Mucosa of descending colon (tissue), 3 donors: ENCODE measurements at regions not wholly inside any gene's neighbourhood (a gene's known extent, or its start where the extent isn't known, plus 50 kb on each side); places are given as distances from the start of the nearest gene placed in this dataset.

Source experiments
- ATAC-seq: fragments of 200-7000 bp; cut with Tn5 transposase; one replicate; pipeline ENCODE4 v1.9.1; 2020; ENCODE audit warnings: mild to moderate bottlenecking, moderate library complexity
- DNase-seq, 3 donors: peaks; one replicate each; pipeline ENCODE4 v3.0.0-alpha.2; 2020
- H3K36me3 ChIP-seq: fragments of 200-600 bp; one replicate; pipeline ENCODE4 v1.8.0; 2021; ENCODE audit warnings: low read depth, mild to moderate bottlenecking
- H3K4me1 ChIP-seq: fragments of 200-600 bp; one replicate; pipeline ENCODE4 v1.8.0; 2021; ENCODE audit warnings: low read depth, mild to moderate bottlenecking
- H3K4me3 ChIP-seq: fragments of 200-600 bp; one replicate; pipeline ENCODE4 v1.8.0; 2021; ENCODE audit warnings: mild to moderate bottlenecking
- H3K9me3 ChIP-seq: fragments of 200-600 bp; one replicate; pipeline ENCODE4 v1.8.0; 2021; ENCODE audit warnings: mild to moderate bottlenecking
- intact Hi-C, 2 donors: fragments of 100-400 bp; cut with DNase I in 1 of 2; cut with micrococcal nuclease in 1 of 2; formaldehyde crosslinking; loops; one replicate each; pipeline versions ENCODE4 v1.11.0 to v1.11.1; 2022; cut with DNase I, micrococcal nuclease
- TF ChIP-seq, protein P1 (sequence below): fragments of 200-600 bp; IDR thresholded peaks from one replicate; pipeline ENCODE4 v1.8.0; 2022; ENCODE audit warnings: antibody characterized with exemption, mild to moderate bottlenecking
- donor health status: DM: no; HTN: no; CAD: no; lungs with moderate emphysema.
- donor health status: DM: no; HTN: no; CAD: no.
- donor health status: DM: no; HTN: yes; CAD: no.

DNA sequence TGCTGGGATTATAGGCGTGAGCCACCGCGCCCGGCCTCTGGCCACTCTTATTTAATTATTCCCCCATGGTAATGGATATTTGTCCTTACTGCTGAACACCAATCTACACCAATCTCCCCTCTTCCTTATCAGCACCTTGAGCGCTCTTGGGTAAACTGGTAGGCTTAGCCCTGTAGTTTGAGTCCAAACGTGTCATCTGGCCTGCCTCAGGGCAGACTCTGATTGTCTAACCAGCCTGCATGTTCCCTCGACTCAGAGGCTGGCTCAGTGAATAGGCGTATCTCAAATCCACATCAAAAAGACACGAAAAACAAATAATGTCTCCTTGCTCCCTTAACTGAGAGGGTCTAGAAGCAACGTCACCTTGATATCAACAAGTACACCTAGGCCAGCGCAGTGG is 260.9 kb downstream of the TFAP2C start:
- ATAC-seq (no peak), DNase-seq (no peak)
- TF ChIP-seq, protein P1, sequence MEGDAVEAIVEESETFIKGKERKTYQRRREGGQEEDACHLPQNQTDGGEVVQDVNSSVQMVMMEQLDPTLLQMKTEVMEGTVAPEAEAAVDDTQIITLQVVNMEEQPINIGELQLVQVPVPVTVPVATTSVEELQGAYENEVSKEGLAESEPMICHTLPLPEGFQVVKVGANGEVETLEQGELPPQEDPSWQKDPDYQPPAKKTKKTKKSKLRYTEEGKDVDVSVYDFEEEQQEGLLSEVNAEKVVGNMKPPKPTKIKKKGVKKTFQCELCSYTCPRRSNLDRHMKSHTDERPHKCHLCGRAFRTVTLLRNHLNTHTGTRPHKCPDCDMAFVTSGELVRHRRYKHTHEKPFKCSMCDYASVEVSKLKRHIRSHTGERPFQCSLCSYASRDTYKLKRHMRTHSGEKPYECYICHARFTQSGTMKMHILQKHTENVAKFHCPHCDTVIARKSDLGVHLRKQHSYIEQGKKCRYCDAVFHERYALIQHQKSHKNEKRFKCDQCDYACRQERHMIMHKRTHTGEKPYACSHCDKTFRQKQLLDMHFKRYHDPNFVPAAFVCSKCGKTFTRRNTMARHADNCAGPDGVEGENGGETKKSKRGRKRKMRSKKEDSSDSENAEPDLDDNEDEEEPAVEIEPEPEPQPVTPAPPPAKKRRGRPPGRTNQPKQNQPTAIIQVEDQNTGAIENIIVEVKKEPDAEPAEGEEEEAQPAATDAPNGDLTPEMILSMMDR = no peak
- Histone ChIP-seq H3K36me3 (no peaks in the 10 kb centered on the region), H3K4me1 (no peaks in the 10 kb centered on the region), H3K4me3 (no peak overlapping the region), H3K9me3 (no peaks in the 10 kb centered on the region)
- intact Hi-C loops = no loop called here

DNA sequence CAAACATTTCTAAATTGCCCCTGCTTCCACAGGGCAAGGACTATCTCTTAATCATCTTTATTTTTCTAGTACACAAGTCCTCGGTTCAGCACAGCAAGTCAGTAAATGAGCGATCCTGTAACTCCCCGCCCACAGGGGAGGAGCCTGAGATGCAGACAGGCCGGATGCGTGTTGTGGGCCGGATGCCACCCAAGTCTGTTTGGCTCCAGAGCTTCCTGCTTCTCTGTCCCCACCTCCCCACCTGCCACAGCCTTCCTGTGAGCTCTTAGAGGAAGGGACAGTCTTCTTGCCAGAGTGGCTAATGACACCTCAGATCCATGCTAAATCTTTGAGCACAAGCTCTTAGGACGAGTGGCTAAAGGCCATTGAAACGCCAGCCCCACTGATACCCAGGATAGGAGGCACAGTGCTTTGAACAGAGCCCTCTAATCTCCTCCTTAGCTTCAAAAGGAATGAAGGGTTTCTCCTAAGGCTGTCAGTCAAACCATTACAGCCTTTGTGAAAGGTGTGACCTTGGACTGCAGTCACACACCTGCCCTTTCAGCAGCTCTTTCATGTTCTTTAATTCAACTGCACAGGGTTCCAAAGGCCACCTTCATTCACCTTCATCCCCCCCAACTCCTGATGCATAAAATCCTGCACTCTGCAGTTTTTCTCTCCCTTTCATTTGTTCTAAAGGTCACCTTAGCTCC is 264.3 kb downstream of the TFAP2C start:
- TF ChIP-seq, protein P1 = no peak
- H3K4me1 ChIP-seq = no peaks in the 10 kb centered on the region
- H3K9me3 ChIP-seq = no peaks in the 10 kb centered on the region
- intact Hi-C loops = no loop called here
- ATAC-seq (peak; percentile 20), DNase-seq (no peak)
- no peak overlapping the region for H3K4me3 ChIP-seq
- H3K36me3 ChIP-seq = no peaks in the 10 kb centered on the region

DNA sequence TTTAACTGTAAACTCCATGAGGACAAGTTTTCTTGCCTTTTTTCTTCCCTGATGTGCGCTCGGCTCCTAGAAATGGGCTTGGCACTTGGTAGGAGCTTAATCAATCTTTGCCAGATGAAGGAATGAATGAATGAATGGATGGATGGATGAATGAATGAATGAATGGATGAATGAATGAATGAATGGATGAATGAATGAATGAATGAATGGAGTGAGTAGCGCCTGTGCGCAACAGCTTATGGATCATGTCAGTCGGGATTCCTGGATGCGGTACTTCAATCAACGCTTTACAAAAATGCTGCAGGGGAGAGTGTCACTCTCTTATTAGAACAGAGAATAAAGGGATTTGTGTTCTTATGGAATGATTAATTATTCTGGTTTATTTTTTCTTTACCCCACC is 267.3 kb downstream of the TFAP2C start:
- Histone ChIP-seq H3K4me1 (no peaks in the 10 kb centered on the region), H3K9me3 (no peaks in the 10 kb centered on the region), H3K4me3 (no peak overlapping the region), H3K36me3 (no peaks in the 10 kb centered on the region)
- intact Hi-C loops = no loop called here
- ATAC-seq (no peak), DNase-seq (no peak)
- TF ChIP-seq, protein P1 = no peak

DNA sequence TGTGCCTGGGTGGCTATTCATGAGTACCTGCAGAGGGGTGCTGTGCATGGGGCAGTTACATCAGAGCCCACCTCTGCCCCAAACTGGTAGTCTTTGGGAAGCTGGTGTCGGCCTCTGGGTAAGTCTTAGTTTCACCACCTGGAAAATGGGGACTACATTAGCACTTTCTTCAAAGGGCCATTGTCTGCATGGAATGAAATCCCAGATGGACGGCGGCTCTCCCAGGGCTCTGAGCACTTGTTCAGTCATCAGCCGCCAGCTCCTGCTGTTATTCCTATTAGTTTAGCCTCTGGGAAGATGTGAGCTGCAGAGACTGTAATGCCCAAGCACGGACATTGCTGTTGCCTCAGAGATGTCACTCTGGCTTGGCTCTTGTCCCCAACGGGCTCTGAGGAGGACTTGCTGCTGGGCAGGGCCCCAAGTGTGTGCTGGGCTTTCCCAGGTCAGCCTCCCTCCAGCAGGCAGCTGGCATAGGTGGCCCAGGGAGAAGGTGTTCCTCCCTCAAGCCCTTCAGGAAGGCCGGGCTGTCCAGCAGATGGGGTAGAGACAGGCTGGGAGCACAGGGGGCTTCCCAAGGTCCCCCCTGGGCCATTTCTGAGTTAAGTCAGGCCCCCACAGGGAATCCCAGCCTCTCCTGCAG is 268.3 kb downstream of the TFAP2C start:
- no peak for ATAC-seq
- Histone ChIP-seq H3K36me3 (no peaks in the 10 kb centered on the region), H3K9me3 (no peaks in the 10 kb centered on the region), H3K4me3 (no peak overlapping the region), H3K4me1 (no peaks in the 10 kb centered on the region)
- TF ChIP-seq, protein P1 = no peak
- no peak for DNase-seq
- intact Hi-C loops = no loop called here

DNA sequence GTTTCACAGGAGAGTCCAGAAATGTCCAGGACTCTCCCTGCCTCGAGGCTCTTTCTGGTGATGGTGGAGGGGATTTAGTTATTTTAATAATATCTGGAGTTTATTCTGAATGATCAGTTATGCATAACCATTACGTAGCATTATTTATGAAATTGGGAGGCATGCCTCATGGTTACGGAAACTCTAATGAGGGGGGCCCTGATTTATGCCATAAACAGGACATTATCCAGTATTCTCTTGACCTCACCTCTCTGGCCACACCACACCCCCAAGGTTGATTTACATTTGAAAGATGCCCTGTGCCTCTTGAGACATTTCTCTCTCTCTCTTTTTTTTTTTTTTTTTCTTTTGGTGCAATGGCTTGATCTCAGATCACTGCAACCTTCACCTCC is 268.8 kb downstream of the TFAP2C start:
- TF ChIP-seq, protein P1 = no peak
- no peak for DNase-seq
- no peak for ATAC-seq
- no peaks in the 10 kb centered on the region for H3K36me3 ChIP-seq
- intact Hi-C loops = no loop called here
- no peak overlapping the region for H3K4me3 ChIP-seq
- no peaks in the 10 kb centered on the region for H3K9me3 ChIP-seq
- no peaks in the 10 kb centered on the region for H3K4me1 ChIP-seq
